ENCODE measurements at regions not wholly inside any gene's neighbourhood (a gene's known extent, or its start where the extent isn't known, plus 50 kb on each side); places are given as distances from the start of the nearest gene placed in this dataset.

GRCh38 chr20:58586565-58587093, 64.5 kb upstream of the STX16 start (continued):
- TF ChIP-seq HIC2 (CRISPR knock-in tag; IDR thresholded peaks at IDR 0.05; ENCODE audit: low read depth) (peak; percentile 41; the same call in 1 of the 2 replicates), RFX5 (IDR thresholded peaks at IDR 0.05; ENCODE audit: low read depth, low read length) (peak; percentile 15; the same call in 1 of the 2 replicates), FOXA3 (CRISPR knock-in tag; IDR thresholded peaks at IDR 0.05) (peak; percentile 53; the same call in 1 of the 2 replicates), MTA1 (CRISPR knock-in tag; IDR thresholded peaks at IDR 0.05; ENCODE audit: borderline replicate concordance) (0 out of 2 replicates have a peak, but pooled peaks have one; percentile 29), ZNF556 (CRISPR knock-in tag; IDR thresholded peaks at IDR 0.05; ENCODE audit: borderline replicate concordance) (0 out of 2 replicates have a peak, but pooled peaks have one; percentile 36), ZNF607 (CRISPR knock-in tag; IDR thresholded peaks at IDR 0.05; ENCODE audit: borderline replicate concordance) (0 out of 2 replicates have a peak, but pooled peaks have one; percentile 24), PAXIP1 (CRISPR knock-in tag; conservative IDR thresholded peaks at IDR 0.05) (peak; percentile 75), ZBTB7B (CRISPR knock-in tag; IDR thresholded peaks at IDR 0.05) (no peak), ZNF550 (CRISPR knock-in tag; IDR thresholded peaks at IDR 0.05; ENCODE audit: borderline replicate concordance) (no peak), STAT5B (CRISPR knock-in tag; IDR thresholded peaks at IDR 0.05) (no peak), TFAP4 (IDR thresholded peaks at IDR 0.05; ENCODE audit: borderline replicate concordance, low read depth) (0 out of 2 replicates have a peak, but pooled peaks have one; percentile 27), ZNF263 (CRISPR knock-in tag; IDR thresholded peaks at IDR 0.05) (peak; percentile 99), ZNF761 (CRISPR knock-in tag; conservative IDR thresholded peaks at IDR 0.05) (0 out of 2 replicates have a peak, but pooled peaks have one; percentile 55), TCF7 (IDR thresholded peaks at IDR 0.05; ENCODE audit: low read depth) (no peak), DBP (CRISPR knock-in tag; IDR thresholded peaks at IDR 0.05; ENCODE audit: not compliant biosample characterization) (no peak), TEAD3 (CRISPR knock-in tag; optimal IDR thresholded peaks at IDR 0.05; ENCODE audit: borderline replicate concordance) (no peak), SRSF4 (IDR thresholded peaks at IDR 0.05; ENCODE audit: low read depth, low read length, poor library complexity, severe bottlenecking) (no peak), MTERF4 (CRISPR knock-in tag; IDR thresholded peaks at IDR 0.05) (0 out of 2 replicates have a peak, but pooled peaks have one; percentile 61), FOXA1 (IDR thresholded peaks at IDR 0.05) (no peak), FOXA1 (CRISPR knock-in tag; IDR thresholded peaks at IDR 0.05) (peak; percentile 28; the same call in 1 of the 2 replicates), ZNF234 (CRISPR knock-in tag; conservative IDR thresholded peaks at IDR 0.05) (no peak), ZNF468 (CRISPR knock-in tag; IDR thresholded peaks at IDR 0.05) (no peak), CCAR2 (optimal IDR thresholded peaks at IDR 0.05; ENCODE audit: low read depth, low read length) (no peak)
